PFSK-1 (cell line): ENCODE measurements at regions not wholly inside any gene's neighbourhood (a gene's known extent, or its start where the extent isn't known, plus 50 kb on each side); places are given as distances from the start of the nearest gene placed in this dataset.

Source experiments
- FOXP2 ChIP-seq: optimal IDR thresholded peaks from 2 replicates; pipeline ENCODE3; 2011; ENCODE audit warnings: borderline replicate concordance, control low read depth, inconsistent platforms; ENCODE audit not compliant: insufficient read depth; ENCODE audit errors: extremely low read length, extremely low read depth
- POLR2AphosphoS5 ChIP-seq: IDR thresholded peaks from 2 replicates; pipeline ENCODE4 v1.6.1; 2012; ENCODE audit warnings: low read depth, mild to moderate bottlenecking, control low read depth, low read length, moderate library complexity
- REST ChIP-seq, 2 experiments: IDR thresholded peaks; 2 replicates each; pipeline versions ENCODE4 v1.6.1 to v1.8.0; 2011 to 2012; ENCODE audit warnings: low read depth in 2 of 2, low read length in 2 of 2, control low read depth in 1 of 2, inconsistent platforms in 1 of 2, mild to moderate bottlenecking in 1 of 2, moderate library complexity in 1 of 2; ENCODE audit not compliant: insufficient read depth in 1 of 2
- SIN3A ChIP-seq: IDR thresholded peaks from 2 replicates; pipeline ENCODE4 v1.6.1; 2012; ENCODE audit warnings: mild to moderate bottlenecking, low read length, moderate library complexity, borderline replicate concordance; ENCODE audit not compliant: insufficient read depth
- TAF1 ChIP-seq: IDR thresholded peaks from 2 replicates; pipeline ENCODE4 v1.6.1; 2012; ENCODE audit warnings: low read length, control low read depth, borderline replicate concordance; ENCODE audit not compliant: insufficient read depth

- TF ChIP-seq SIN3A (no peak), POLR2AphosphoS5 (no peak), FOXP2 (no peak), REST (IDR thresholded peaks at IDR 0.05; ENCODE audit: insufficient read depth in 1 of 2, low read depth in 2 of 2, low read length in 2 of 2) (no peak), TAF1 (no peak)
These were observed 851.4 kb upstream of the AGA start for GRCh38 chr4:178293601-178294000.

- TF ChIP-seq SIN3A (no peak), POLR2AphosphoS5 (no peak), REST (IDR thresholded peaks at IDR 0.05; ENCODE audit: insufficient read depth in 1 of 2, low read depth in 2 of 2, low read length in 2 of 2) (no peak), FOXP2 (no peak)
These were observed 854.4 kb upstream of the AGA start for GRCh38 chr4:178296669-178297068.

GRCh38 chr4:178306565-178306964 lies 864.3 kb upstream of the AGA start:
- TF ChIP-seq REST (IDR thresholded peaks at IDR 0.05; ENCODE audit: insufficient read depth in 1 of 2, low read depth in 2 of 2, low read length in 2 of 2) (no peak), FOXP2 (no peak), TAF1 (no peak), POLR2AphosphoS5 (no peak), SIN3A (no peak)

GRCh38 chr4:178309890-178310289 lies 867.7 kb upstream of the AGA start:
- TF ChIP-seq POLR2AphosphoS5 (no peak), TAF1 (no peak), FOXP2 (no peak), SIN3A (no peak), REST (IDR thresholded peaks at IDR 0.05; ENCODE audit: insufficient read depth in 1 of 2, low read depth in 2 of 2, low read length in 2 of 2) (no peak)

- TF ChIP-seq TAF1 (no peak), REST (IDR thresholded peaks at IDR 0.05; ENCODE audit: insufficient read depth in 1 of 2, low read depth in 2 of 2, low read length in 2 of 2) (no peak), POLR2AphosphoS5 (no peak), SIN3A (no peak), FOXP2 (no peak)
These were observed 869.8 kb upstream of the AGA start for GRCh38 chr4:178311997-178312396.
